ENCODE measurements at regions not wholly inside any gene's neighbourhood (a gene's known extent, or its start where the extent isn't known, plus 50 kb on each side); places are given as distances from the start of the nearest gene placed in this dataset.

- Histone ChIP-seq H2AFZ (ENCODE audit: control insufficient read depth, low read depth, low read length) (no peak overlapping the region), H4K20me1 (ENCODE audit: control insufficient read depth, insufficient read depth) (no peaks in the 10 kb centered on the region), H3K27me3 (replicated peaks in 1 of 2; ENCODE audit: control insufficient read depth in 2 of 2, insufficient read depth in 2 of 2, low read length in 1 of 2) (no peaks in the 10 kb centered on the region), H3K27ac (ENCODE audit: control insufficient read depth, insufficient read depth) (no peak overlapping the region), H3K4me1 (ENCODE audit: control insufficient read depth, insufficient read depth, low read length) (no peaks in the 10 kb centered on the region), H3K79me2 (ENCODE audit: control insufficient read depth, insufficient read depth, low read length) (no peaks in the 10 kb centered on the region), H3K9me3 (replicated peaks; ENCODE audit: control insufficient read depth, insufficient read depth, low read length) (no peaks in the 10 kb centered on the region), H3K4me3 (no peak overlapping the region), H3K9ac (ENCODE audit: control insufficient read depth, insufficient read depth, low read length) (no peak overlapping the region), H3K4me2 (ENCODE audit: control insufficient read depth, insufficient read depth) (no peak overlapping the region), H3K36me3 (ENCODE audit: control insufficient read depth in 2 of 2, insufficient read depth in 2 of 2, low read length in 1 of 2) (no peaks in the 10 kb centered on the region)
- ChIA-PET POLR2A (no interaction called here), RAD21 (ENCODE audit: unreplicated experiment) (no interaction called here), CTCF (interaction anchor here (0.6 kb wide), 1 partner anchor 107 kb away, joined by 3 read pairs; no protein-coding TSS in a partner anchor), SMC1A (ENCODE audit: uncharacterized antibody, unreplicated experiment) (interaction anchor here (1.3 kb wide), 1 partner anchor 635 kb away, joined by 4 read pairs; no protein-coding TSS in a partner anchor)
- in situ Hi-C loops (cut with MboI), result loop anchor here (5.0 to 10.0 kb wide), 2 partner anchors 541 to 1233 kb away; no protein-coding TSS in a partner anchor
- ATAC-seq (no peak), DNase-seq (ENCODE audit: low read depth, low spot score) (no peak), FAIRE-seq (no peak)
- no peak for TF ChIP-seq BACH1 (IDR thresholded peaks at IDR 0.05; ENCODE audit: borderline replicate concordance)
- TF ChIP-seq MTA2 (IDR thresholded peaks at IDR 0.05; ENCODE audit: low read depth), result no peak
- no peak for TF ChIP-seq HDAC6 (IDR thresholded peaks at IDR 0.05; ENCODE audit: unreplicated experiment)
- TF ChIP-seq BMI1 (IDR thresholded peaks at IDR 0.05; ENCODE audit: borderline replicate concordance), result no peak
- no peak for TF ChIP-seq NR2C1 (IDR thresholded peaks at IDR 0.05)
- no peak for TF ChIP-seq SMARCA5 (IDR thresholded peaks at IDR 0.05)
- TF ChIP-seq ATF7 (IDR thresholded peaks at IDR 0.05; ENCODE audit: low read depth), result no peak
- 2% methylated on average over 4 of the region's 4 CpGs for WGBS (ENCODE audit: insufficient coverage, insufficient replicate concordance, low lambda C conversion rate, missing lambda C conversion rate)
- intact Hi-C loops (cut with micrococcal nuclease; ENCODE audit: unreplicated experiment), result no loop called here
- no TSS peak for BruUV-seq (replicated peaks)
Observed at GRCh38 chr22:44628273-44628672, 73.7 kb upstream of the PRR5 start.

- WGBS (ENCODE audit: insufficient coverage, insufficient replicate concordance, low lambda C conversion rate, missing lambda C conversion rate), result 56% methylated on average over 16 of the region's 19 CpGs
- FAIRE-seq (no peak), ATAC-seq (no peak), DNase-seq (ENCODE audit: low read depth, low spot score) (no peak)
- no peaks in the 10 kb centered on the region for H3K4me1 ChIP-seq (ENCODE audit: control insufficient read depth, insufficient read depth, low read length)
- H3K79me2 ChIP-seq (ENCODE audit: control insufficient read depth, insufficient read depth, low read length), result no peaks in the 10 kb centered on the region
- CTCF ChIA-PET, result interaction anchor here (0.6 to 3.0 kb wide), 7 partner anchors 49 to 745 kb away, joined by 3 to 23 read pairs (median 6); no protein-coding TSS in a partner anchor
- no peaks in the 10 kb centered on the region for H3K36me3 ChIP-seq (ENCODE audit: control insufficient read depth in 2 of 2, insufficient read depth in 2 of 2, low read length in 1 of 2)
- SMC1A ChIA-PET (ENCODE audit: uncharacterized antibody, unreplicated experiment), result interaction anchor here (0.6 to 1.6 kb wide), 3 partner anchors 542 to 647 kb away, joined by 3 to 4 read pairs (median 4); no protein-coding TSS in a partner anchor
- POLR2A ChIA-PET, result no interaction called here
- no peak overlapping the region for H3K4me2 ChIP-seq (ENCODE audit: control insufficient read depth, insufficient read depth)
- in situ Hi-C loops (cut with MboI) (loop anchor here (5.0 to 10.0 kb wide), 2 partner anchors 540 to 1233 kb away; no protein-coding TSS in a partner anchor), intact Hi-C loops (cut with micrococcal nuclease; ENCODE audit: unreplicated experiment) (loop anchor here (2.0 kb wide), 2 partner anchors 547 to 635 kb away; no protein-coding TSS in a partner anchor)
- BruUV-seq (replicated peaks), result no TSS peak
- H3K27me3 ChIP-seq (replicated peaks in 1 of 2; ENCODE audit: control insufficient read depth in 2 of 2, insufficient read depth in 2 of 2, low read length in 1 of 2), result no peaks in the 10 kb centered on the region
- no peak overlapping the region for H3K27ac ChIP-seq (ENCODE audit: control insufficient read depth, insufficient read depth)
- RAD21 ChIA-PET (ENCODE audit: unreplicated experiment), result interaction anchor here (1.0 to 1.2 kb wide), 3 partner anchors 57 to 745 kb away, joined by 3 to 4 read pairs (median 3); no protein-coding TSS in a partner anchor
- H2AFZ ChIP-seq (ENCODE audit: control insufficient read depth, low read depth, low read length), result no peak overlapping the region
- TF ChIP-seq LARP7 (IDR thresholded peaks at IDR 0.05) (no peak), HDAC2 (IDR thresholded peaks at IDR 0.05) (no peak), NFIC (IDR thresholded peaks at IDR 0.05; ENCODE audit: low read depth, low read length) (no peak), IKZF1 (conservative IDR thresholded peaks at IDR 0.05) (no peak), RAD51 (IDR thresholded peaks at IDR 0.05) (no peak), NR2C2 (IDR thresholded peaks at IDR 0.05; ENCODE audit: borderline replicate concordance, control insufficient read depth, insufficient read length, low read depth) (no peak), BHLHE40 (IDR thresholded peaks at IDR 0.05; ENCODE audit: borderline replicate concordance in 1 of 2, low read depth in 2 of 2, low read length in 1 of 2) (no peak)
- no peaks in the 10 kb centered on the region for H3K9me3 ChIP-seq (replicated peaks; ENCODE audit: control insufficient read depth, insufficient read depth, low read length)
- no peaks in the 10 kb centered on the region for H4K20me1 ChIP-seq (ENCODE audit: control insufficient read depth, insufficient read depth)
- H3K4me3 ChIP-seq, result no peak overlapping the region
- H3K9ac ChIP-seq (ENCODE audit: control insufficient read depth, insufficient read depth, low read length), result no peak overlapping the region
Observed at GRCh38 chr22:44627521-44628139, 74.4 kb upstream of the PRR5 start.
